Right kidney (tissue), 1 donor: ENCODE measurements at regions not wholly inside any gene's neighbourhood (a gene's known extent, or its start where the extent isn't known, plus 50 kb on each side); places are given as distances from the start of the nearest gene placed in this dataset.

Experiments used
- DNase-seq: peaks from one replicate; pipeline ENCODE4 v3.0.0-alpha.2; 2016

- no peak for DNase-seq
Measured at GRCh38 chr3:34305266-34305665, 506.8 kb downstream of the PDCD6IP start.

GRCh38 chr3:34312684-34313083, 514.3 kb downstream of the PDCD6IP start:
- no peak for DNase-seq

GRCh38 chr3:34319881-34320280, 521.5 kb downstream of the PDCD6IP start:
- no peak for DNase-seq

- DNase-seq, result no peak
Measured at GRCh38 chr3:34323517-34323916, 525.1 kb downstream of the PDCD6IP start.

- no peak for DNase-seq
Measured at GRCh38 chr3:34346656-34347055, 548.2 kb downstream of the PDCD6IP start.

GRCh38 chr3:34351882-34352777, 553.7 kb downstream of the PDCD6IP start:
- no peak for DNase-seq

- DNase-seq, result no peak
Measured at GRCh38 chr3:34352778-34353331, 554.4 kb downstream of the PDCD6IP start.

GRCh38 chr3:34357461-34357860, 559.0 kb downstream of the PDCD6IP start:
- DNase-seq, result no peak

- DNase-seq, result no peak
Measured at GRCh38 chr3:34359064-34359463, 560.6 kb downstream of the PDCD6IP start.

- no peak for DNase-seq
Measured at GRCh38 chr3:34360713-34361112, 562.3 kb downstream of the PDCD6IP start.

GRCh38 chr3:34361921-34362320, 563.5 kb downstream of the PDCD6IP start:
- no peak for DNase-seq

- DNase-seq, result no peak
Measured at GRCh38 chr3:34362910-34363309, 564.5 kb downstream of the PDCD6IP start.

- DNase-seq, result no peak
Measured at GRCh38 chr3:34363881-34364280, 565.5 kb downstream of the PDCD6IP start.

- no peak for DNase-seq
Measured at GRCh38 chr3:34364335-34364734, 565.9 kb downstream of the PDCD6IP start.

- DNase-seq, result no peak
Measured at GRCh38 chr3:34365231-34365630, 566.8 kb downstream of the PDCD6IP start.

- no peak for DNase-seq
Measured at GRCh38 chr3:34365771-34366170, 567.3 kb downstream of the PDCD6IP start.

GRCh38 chr3:34367521-34367920, 569.1 kb downstream of the PDCD6IP start:
- DNase-seq, result no peak

- no peak for DNase-seq
Measured at GRCh38 chr3:34374521-34374920, 576.1 kb downstream of the PDCD6IP start.

- no peak for DNase-seq
Measured at GRCh38 chr3:34376691-34377090, 578.3 kb downstream of the PDCD6IP start.

GRCh38 chr3:34377961-34378360, 579.5 kb downstream of the PDCD6IP start:
- no peak for DNase-seq

- DNase-seq, result no peak
Measured at GRCh38 chr3:34381243-34381642, 582.8 kb downstream of the PDCD6IP start.

GRCh38 chr3:34382859-34383258, 584.4 kb downstream of the PDCD6IP start:
- DNase-seq, result no peak

GRCh38 chr3:34386309-34386708, 587.9 kb downstream of the PDCD6IP start:
- DNase-seq, result no peak
